GM18868 (cell line): ENCODE measurements at regions not wholly inside any gene's neighbourhood (a gene's known extent, or its start where the extent isn't known, plus 50 kb on each side); places are given as distances from the start of the nearest gene placed in this dataset.

ENCODE experiments used
- ATAC-seq: cut with Tn5 transposase; IDR thresholded peaks from one replicate; pipeline ENCODE4 v1.9.1; 2021; ENCODE audit warnings: mild to moderate bottlenecking, moderate library complexity; ENCODE audit not compliant: unreplicated experiment

DNA sequence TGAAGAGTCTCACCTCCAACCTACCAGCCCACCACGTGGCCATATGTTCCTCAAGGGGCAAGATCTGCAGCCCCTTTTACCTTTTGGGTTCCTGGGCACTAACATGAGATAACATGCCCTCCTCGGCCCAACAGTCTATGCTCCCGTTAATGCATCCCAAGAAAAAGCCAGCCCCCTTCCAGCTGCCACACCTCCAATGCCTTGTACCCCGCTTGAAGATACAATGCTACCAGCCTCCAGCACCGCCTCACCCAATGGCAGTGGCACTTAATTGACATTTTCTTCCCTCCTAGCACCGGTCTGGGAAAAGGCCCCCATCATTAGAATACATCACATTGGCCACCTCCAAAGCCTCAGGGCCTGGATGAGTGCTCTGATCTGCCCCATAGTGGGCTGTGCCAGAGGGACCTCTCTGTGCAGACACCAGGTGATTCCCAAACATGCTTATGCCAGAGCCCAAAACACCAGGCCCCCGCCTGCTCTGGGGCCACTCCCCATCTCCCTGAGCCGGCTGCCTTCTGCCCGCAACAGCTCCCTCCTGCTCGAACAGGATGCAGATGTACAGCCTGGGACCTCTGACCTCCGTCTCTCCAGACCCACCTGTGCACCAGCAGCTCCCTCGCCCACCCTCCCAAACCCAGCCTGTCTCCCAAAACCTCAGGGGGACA, 118.3 kb downstream of the NCOR2 start:
- no peak for ATAC-seq

DNA sequence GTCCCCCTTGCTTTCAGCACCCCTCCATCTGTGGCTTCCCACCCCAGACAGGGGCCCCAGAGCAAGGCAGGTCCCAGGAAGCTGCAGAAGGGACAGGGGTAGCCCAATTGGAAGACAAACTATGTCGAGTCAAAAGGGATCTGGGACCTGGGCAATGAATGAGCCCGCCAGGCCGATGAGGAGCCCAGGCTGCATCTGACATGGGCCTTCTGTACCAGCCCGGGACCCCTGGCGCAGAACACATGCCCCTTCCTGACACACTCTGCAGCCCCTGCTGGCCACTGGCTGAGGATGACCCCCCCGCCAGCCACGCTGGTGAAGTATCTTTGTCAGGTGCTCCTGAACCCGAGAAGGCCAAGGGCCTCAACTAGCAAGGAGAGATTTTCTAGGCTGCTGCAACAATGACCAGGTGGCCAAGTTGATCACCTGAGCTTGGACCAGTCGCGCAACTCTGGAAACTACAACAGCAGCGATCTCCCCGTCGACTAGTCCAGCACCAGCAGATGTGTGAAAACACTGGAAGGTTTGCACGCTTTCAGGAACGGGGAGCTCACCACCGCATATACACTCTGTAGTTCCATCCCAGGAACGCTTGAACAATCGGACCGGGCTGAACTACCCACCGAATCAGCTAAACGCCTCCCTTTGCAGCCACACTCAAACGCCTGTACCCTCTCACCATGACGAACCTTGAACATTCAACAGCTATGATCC, 119.0 kb downstream of the NCOR2 start:
- ATAC-seq = no peak

DNA sequence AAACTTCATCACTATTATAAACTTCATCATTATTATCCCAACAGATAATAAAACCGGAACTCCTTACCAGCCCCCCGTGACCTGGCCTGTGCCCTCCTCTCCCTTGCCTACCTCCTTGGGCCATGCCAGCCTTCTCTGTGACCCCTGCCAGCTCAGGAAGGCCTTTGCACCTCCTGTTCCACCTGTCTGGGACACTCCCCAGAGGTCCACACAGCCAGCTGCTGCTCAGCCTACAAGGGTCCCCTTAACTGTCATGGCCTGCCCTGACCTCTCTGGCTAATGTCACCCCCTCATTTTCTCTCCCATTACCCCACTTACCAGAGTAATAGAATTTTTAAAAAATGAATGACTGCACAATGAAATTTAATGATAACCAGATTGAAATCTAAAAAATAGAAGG, 121.0 kb downstream of the NCOR2 start:
- no peak for ATAC-seq

DNA sequence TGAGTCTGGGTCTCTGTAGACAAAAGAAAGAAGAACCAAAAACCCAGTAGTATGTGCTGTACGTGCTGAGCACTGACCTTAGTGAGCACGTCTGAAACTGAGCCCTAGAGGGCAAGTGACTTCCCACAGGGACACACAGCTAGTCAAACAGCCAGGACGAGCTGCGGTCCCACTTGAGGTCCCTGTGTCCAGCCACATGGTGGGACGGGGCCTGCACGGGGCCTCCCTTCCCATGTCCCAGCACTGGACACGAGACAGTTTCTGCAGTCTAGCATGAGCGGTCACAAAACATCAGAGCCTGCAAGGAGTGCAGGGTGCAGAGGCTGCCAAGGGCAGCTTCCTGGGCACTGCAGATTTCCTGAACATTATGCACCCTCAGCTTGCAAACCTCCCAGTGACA, 121.6 kb downstream of the NCOR2 start:
- no peak for ATAC-seq

DNA sequence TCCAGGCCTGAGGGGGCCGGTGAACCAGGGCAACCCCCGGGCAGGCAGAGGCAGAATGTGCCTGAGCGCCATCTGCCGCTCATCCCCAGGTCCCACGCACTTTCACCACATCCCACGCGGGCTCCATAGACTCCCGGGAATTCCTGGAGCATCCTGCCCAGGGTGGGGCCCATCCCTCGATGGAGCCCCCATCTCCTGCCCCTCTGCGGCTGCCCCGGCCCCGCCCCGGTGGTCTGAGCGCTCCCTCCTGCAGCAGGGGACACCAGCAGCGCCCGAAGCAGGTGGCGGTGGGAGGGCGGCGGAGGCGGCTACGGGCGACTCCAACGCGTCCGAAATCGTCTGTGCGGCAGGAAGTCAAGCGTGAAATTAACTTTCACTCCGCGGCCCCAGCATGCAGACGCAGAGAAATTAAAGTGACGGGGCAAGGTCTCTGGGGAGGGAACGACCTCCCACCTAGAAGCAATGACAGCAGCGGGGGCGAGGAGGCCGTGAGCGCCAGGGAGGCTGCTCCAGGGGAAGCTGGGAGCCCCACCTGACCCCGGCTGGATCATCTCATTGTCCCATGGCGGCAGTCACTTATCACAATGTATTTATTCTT, 122.2 kb downstream of the NCOR2 start:
- ATAC-seq = no peak

DNA sequence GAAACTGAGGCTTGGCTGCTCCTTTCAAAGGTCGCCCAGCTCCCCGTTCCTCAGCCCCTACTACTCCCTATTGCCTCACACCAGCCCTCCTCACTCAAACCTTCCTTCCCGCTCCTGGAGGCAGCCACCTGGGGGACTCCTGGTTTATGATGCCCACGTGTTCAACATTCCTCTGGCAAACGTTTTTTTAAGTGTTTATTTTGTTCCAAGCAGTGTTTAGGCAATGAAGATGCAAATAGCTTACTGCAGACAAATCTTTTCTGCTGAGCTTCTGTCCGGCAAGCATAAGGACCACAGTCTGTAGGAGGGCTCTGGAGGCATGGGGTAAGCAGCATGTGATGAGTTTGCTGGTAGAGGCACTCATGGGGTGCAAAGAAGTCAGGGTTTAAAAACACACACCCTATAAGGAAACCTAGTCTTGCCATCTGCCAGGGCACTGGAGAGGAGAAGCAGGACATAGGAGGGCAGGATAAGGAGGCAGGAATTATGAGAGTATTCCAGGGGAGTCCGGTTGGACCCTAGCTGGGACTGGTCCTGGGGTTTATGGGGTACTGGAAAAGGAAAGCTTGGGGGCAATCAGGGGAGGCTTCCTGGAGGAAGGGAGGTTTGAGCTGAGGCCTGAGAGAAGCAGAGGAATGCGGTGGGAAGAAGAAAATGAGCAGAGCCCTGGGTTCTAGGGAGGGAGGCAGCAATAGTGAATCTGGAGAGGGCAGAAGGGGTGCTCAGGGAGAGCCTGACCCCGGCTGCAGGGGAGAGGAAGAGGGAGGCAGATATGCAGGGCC, 123.3 kb downstream of the NCOR2 start:
- no peak for ATAC-seq

DNA sequence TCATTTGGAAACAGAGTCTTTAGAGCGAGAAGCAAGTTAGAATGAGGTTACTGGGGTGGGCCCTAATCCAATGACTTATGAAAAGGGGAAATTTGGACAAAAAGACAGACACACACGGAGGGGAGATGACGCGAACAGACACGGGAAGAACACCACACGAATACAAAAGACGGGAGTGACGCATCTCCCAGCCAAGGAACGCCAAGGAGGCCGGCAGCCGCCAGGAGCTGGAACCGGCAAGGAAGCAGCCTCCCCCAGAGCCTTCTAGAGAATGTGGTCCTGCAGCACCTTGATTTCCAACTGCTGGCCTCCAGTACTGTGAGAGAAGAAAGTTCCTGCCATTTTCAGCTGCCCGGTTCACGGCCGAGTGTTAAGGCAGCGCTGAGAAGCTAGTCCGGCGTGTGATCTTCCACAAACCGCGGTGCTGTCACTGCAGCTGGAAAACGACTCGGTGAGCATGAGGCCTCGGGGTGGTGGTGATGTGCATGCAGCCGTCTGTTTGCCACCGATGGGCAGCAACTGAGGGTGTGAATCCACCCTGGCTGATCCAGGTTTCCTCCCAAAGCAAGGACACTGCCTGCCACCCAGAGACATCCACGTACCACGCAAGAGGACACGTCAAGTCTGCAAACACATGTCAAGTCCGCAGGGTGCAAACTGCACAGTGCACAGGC, 124.5 kb downstream of the NCOR2 start:
- ATAC-seq = no peak

DNA sequence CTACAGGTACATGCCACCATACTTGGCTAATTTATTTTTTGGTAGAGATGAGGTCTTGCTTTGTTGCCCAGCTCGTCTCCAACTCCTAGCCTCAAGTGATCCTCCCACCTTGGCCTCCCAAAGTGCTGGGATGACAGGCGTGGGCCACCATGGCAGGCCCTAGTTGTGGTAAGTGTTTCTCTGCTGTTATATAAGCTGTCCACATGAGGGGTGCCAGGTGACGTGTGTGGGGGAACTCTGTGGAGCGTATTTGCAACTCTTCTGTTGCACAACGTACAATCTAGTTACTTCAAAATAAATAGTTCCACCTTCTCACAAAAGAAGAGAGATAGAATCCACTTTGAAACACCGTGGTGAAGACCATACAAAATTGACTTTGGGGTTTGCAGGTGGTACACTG, 125.1 kb downstream of the NCOR2 start:
- ATAC-seq = no peak

DNA sequence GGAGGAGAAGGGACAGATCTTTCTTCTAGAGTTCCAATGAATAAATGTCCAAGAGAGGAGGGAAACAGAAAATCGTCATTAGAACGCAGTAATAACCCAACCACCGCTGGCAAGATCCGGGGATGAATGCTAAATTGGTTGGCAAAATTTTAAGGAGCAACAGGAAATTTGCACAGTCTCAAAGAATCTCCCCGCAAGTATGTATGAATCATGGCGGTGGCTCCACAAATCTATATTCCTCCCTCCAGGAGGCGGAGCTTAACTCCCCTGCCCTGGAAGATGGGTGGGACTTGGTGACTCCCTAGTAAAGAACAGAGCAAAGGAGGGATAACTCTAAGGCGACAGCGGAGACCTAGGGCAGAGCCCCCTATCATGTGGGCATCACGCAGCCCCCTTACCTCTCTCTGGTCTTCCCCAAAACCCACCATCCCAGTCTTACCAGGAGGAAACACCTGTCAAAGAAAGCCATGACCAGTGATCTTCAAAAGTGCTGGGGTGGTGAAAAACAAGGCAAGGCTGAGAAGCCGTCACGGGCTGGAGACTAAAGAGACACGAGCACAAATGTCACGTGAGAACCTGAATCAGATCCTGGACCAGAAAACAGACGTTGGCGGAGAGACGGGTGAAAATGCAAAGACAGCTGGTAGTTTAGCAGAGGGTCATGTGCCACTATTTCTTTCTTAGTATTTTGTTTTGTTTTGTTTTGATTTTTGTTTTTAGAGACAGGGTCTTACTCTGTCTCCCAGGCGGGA, 125.8 kb downstream of the NCOR2 start:
- no peak for ATAC-seq

DNA sequence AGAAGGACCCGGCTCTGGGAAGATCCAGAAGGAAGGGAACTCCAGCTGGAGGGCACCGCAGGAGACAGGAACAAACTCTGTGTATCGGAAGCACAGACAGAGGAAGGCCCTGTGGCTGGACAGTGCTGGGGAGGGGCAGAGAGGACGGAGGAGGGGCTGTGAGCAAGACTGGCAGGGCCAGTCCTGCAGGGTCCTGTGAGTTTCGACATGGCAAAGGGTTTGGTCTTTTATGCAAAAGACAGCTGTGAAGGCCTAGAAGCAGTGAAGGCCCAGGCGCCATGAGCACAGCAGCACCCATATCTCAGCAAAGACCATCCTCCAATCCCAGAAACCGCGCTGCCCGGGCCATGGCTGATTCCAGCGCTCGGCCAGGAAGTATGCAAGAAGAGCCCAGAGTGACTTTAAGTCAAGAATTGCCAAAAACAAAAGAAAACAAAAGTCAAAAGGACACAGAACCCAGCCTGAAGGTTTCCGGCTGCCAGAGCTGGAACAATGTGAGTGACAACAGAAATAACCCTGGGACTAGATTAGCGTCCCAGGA, 126.5 kb downstream of the NCOR2 start:
- no peak for ATAC-seq

DNA sequence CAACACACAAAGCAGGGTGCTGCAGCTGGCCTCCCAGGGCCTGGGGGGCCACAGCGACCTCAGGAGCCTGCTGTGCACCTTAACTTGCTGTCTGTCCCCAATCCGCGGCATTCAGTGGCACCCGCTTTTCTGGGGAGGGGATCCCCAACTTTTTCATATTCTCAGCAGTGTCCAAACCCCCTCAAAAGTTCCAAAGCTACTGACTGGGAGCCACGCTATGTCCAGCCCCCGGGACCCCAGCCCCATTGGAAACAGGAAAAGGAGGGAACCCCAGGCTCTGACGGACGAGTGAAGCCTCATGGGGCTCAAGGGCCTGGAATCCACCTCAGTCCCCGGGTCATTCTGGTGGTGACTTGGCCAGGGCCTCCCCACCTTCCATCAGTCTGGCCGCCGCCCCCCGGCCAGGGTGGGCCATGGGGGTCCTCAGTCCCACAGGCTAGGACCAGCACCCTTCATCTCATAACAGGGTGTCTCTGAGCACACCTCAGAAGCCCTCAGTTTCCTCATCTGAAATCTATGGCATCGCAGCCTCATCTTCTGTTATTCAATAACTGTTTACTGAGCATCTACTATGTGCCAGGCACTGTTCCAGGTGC, 127.3 kb downstream of the NCOR2 start:
- no peak for ATAC-seq

DNA sequence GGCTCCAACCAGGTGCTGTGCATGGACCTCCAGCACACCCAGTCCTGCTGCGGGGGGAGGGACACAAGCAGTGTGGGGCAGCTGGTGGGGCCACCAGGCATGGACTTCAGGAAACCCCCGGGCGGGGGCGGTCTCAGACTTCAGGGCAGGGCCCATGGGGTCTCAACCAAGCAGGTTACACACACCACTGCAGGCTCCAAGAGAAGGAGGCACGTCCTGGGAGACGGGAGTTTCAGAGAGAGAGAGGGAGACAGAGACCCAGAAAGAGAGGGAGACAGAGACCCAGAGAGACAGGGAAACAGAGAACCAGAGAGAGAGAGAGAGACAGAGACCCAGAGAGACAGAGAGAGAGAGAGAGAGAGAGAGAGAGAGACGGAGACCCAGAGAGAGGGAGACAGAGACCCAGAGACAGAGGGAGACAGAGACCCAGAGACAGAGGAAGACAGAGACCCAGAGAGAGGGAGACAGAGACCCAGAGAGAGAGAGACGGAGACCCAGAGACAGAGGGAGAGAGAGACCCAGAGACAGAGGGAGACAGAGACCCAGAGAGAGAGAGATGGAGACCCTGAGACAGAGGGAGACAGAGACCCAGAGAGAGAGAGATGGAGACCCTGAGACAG, 128.9 kb downstream of the NCOR2 start:
- ATAC-seq = no peak

DNA sequence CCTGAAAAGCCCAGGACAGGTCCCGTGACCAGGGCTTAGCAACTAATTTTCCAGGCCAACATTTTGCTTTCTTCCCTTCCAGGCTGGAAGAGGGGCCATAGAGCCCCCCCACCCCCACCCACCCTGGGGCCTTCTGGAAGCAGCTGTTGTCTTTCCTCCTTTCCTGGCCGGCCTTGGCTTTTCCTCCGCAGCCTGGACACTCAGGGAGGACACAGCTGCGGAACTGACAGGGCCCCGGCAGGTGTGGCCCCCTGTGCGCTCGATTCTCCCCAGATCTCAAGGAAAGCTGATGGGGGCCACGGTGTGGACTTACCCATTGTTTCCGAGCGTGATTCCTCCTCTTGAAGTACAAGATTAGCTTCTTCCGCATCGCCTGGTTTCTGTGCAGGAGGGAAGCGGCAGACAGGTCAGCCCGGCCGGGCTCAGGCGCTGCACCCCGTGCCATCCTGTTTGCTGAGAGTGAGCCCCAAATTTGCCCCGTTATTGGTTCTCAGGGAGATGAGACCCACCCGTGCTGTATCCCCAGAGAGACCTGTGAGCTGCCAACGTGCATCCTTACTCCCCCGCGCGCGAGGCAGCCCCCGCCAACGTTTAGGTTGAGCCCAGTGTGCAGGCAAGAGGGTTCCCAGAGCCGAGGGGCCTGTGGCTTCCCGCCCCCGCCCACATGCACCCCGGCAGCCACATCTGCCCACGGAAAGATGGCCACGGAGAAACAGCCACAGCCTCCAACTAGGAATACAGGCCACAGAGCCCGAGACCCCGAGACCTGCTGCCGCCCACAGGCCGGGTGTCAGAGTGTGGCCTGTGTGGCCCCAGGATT, 129.6 kb downstream of the NCOR2 start:
- no peak for ATAC-seq

DNA sequence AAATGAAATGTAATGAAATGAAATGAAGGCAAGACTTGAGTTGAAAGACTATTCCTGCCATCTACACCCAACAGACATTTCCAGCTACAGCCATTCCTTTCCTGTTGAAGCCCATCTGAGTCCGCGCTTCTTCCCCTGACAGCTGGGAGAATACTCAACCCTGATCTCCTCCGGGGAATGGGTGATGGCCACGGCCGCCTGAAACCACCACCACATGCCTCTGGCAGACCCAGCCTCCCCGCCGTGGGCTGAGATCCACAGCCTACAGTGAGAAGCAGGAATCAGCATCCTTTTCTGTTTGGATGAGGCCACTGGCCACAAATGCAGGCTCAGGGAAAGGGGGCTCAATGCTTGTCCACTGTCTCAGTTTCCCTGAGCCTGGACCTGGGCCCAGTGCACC, 130.3 kb downstream of the NCOR2 start:
- no peak for ATAC-seq

DNA sequence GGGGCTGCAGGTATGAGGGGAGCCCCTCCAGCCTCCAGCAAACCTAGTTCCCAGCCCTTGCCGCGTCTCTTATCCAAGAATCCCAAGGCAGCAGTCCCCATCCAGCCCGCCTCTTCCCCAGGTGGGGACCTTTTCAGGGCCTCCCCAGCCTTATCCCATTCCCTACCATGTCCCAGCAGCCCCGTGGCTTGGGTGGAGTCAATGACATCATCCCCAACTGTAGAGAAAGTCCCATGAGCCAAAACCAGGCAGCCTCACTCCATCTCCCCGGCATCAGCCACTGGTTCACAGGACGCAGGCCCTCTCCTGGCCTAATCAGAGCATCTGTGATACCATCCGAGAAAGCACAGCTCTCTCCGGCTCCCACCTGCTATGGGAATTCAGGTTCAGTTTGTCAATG, 131.0 kb downstream of the NCOR2 start:
- no peak for ATAC-seq

DNA sequence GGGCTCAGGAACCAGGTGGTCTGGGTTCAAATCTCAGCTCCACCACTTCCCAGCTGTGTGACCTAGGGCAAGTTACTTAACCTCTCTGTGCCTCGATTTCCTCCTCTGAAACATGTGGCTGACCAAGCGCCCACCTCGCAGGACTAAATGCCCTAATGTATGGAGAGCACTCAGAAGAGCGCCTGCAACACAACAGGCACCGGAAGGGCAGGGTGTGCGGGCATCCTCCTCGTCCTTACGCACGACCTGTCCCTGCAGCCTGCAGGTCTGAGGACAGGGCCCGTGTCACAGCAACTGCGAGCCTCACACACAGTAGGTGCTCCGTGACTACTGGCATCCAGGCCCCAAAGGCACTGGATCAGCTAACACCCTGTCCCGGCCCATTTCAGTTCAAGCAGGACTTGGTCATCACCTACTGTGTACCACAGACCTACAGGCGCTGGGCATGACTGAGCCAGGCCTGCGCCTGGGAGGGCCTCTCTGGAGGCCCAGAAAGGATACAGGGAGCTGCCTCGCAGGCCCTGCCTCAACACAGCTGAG, 131.5 kb downstream of the NCOR2 start:
- no peak for ATAC-seq

DNA sequence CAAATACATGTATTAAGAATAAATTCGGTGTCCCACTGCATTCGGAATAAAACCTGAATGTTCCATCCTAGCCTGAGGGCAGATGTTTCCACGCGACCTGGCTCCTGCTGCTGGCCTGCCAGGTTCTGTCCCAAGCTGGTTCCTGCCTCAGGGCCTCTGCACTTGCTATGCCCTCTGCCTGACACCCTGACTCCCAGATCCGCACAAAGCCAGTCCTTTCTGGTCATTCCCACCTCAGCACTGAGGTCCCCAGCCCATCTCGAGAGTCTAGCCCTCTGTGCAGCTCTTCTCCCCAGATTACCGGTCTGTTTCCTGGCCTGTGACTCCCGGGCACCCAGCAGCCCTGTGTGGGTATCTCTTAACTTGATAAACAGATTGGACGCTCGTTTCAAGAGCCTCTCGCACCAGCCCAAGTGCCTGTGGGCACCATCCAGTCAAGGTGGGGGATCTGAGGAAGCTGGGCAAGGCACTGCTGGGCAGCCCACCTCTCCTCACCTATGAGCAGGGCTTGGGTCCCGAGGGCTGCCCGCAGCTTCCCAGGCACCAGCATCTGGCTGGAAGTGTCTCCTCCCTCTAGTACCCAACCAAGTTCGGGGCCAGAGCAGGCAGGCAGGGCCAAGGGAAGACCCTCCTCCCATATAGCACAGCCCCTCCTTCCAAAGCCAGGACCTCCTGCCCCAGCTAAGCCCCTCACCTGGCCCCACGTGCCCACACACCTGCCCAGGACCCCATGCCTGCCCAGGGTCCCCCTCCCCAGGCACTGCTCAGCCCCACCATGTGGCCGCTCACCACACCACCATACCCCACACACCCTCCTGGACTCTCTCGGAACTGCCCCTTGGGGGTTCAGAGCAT, 132.2 kb downstream of the NCOR2 start:
- no peak for ATAC-seq
